Endothelial cell of umbilical vein (primary cell): ENCODE measurements at regions not wholly inside any gene's neighbourhood (a gene's known extent, or its start where the extent isn't known, plus 50 kb on each side); places are given as distances from the start of the nearest gene placed in this dataset.

Experiments used
- BruUV-seq: library from RNA; stranded (reverse); fragments of 400-500 nt; replicated peaks from 2 replicates; lab custom pipeline; 2021; lab: Mats Ljungman, UMichigan
- CTCF ChIA-PET: fragments of 300-600, 350-600 bp; sonication (Branson Sonifier 250); formaldehyde crosslinking; loops from one replicate; lab custom pipeline; 2021; ENCODE audit warnings: antibody characterized with exemption, inconsistent platforms; lab: Charles Lee
- POLR2A ChIA-PET: fragments of 300-600, 350-600 bp; sonication (Branson Sonifier 250); formaldehyde crosslinking; loops from one replicate; lab custom pipeline; 2021; ENCODE audit warnings: antibody characterized with exemption, inconsistent platforms; lab: Charles Lee
- DNase-seq: peaks from one replicate; pipeline ENCODE4 v3.0.0-alpha.2; 2011; ENCODE audit warnings: low read depth, low spot score
- FAIRE-seq: peaks from 2 replicates; lab custom pipeline; 2011; peaks lifted over from hg19 to GRCh38; lab: Jason Lieb, UNC
- H2AFZ ChIP-seq: 2 replicates; pipeline ENCODE4 v1.6.0; 2012; ENCODE audit warnings: low read depth, low read length, control low read depth, inconsistent platforms
- H3K27ac ChIP-seq: 2 replicates; pipeline ENCODE4 v1.5.1; 2011; ENCODE audit warnings: low read depth, mild to moderate bottlenecking, control low read depth, low read length, moderate library complexity; ENCODE audit not compliant: insufficient read depth
- H3K27me3 ChIP-seq, 2 experiments: 2 replicates each; pipeline versions ENCODE4 v1.6.0 to v1.6.1; 2011; ENCODE audit warnings: low read length in 2 of 2, mixed read lengths in 1 of 2; ENCODE audit not compliant: control insufficient read depth in 2 of 2, insufficient read depth in 2 of 2
- H3K36me3 ChIP-seq, 2 experiments: 2 replicates in 1 of 2; 3 replicates in 1 of 2; pipeline ENCODE4 v1.5.1; 2011; ENCODE audit warnings: low read length in 2 of 2, mild to moderate bottlenecking in 1 of 2, moderate library complexity in 1 of 2; ENCODE audit not compliant: control insufficient read depth in 2 of 2, insufficient read depth in 2 of 2; ENCODE audit errors: extremely low read depth in 1 of 2
- H3K4me1 ChIP-seq: 3 replicates; pipeline ENCODE4 v1.5.1; 2011; ENCODE audit warnings: mild to moderate bottlenecking, low read length; ENCODE audit not compliant: control insufficient read depth, insufficient read depth; ENCODE audit errors: extremely low read depth
- H3K4me2 ChIP-seq: 2 replicates; pipeline ENCODE4 v1.6.1; 2011; ENCODE audit warnings: low read length, control low read depth, mixed read lengths; ENCODE audit not compliant: insufficient read depth
- H3K4me3 ChIP-seq, 3 experiments: fragments of 200-600 bp in 1 of 3; sonication (generic), shearing (Covaris generic) in 1 of 3; replicated peaks in 1 of 3; 2 replicates each; pipeline ENCODE4 v1.5.1; 2011 to 2016; ENCODE audit warnings: control low read depth in 3 of 3, low read length in 3 of 3, mild to moderate bottlenecking in 2 of 3, inconsistent platforms in 1 of 3, low read depth in 1 of 3, moderate library complexity in 1 of 3; ENCODE audit not compliant: insufficient read depth in 1 of 3
- H3K79me2 ChIP-seq: 2 replicates; pipeline ENCODE4 v1.6.0; 2012; ENCODE audit warnings: low read length, inconsistent platforms; ENCODE audit not compliant: control insufficient read depth, insufficient read depth
- H3K9ac ChIP-seq: replicated peaks from 2 replicates; pipeline ENCODE3; 2011; ENCODE audit warnings: low read length, control low read depth; ENCODE audit not compliant: insufficient read depth; ENCODE audit errors: extremely low read depth
- H3K9me1 ChIP-seq: replicated peaks from 3 replicates; pipeline ENCODE4 v1.6.0; 2011; ENCODE audit warnings: mild to moderate bottlenecking, low read length; ENCODE audit not compliant: control insufficient read depth, insufficient read depth; ENCODE audit errors: extremely low read depth
- H3K9me3 ChIP-seq: replicated peaks from 2 replicates; pipeline ENCODE4 v1.5.1; 2012; ENCODE audit warnings: low read length, inconsistent platforms; ENCODE audit not compliant: control insufficient read depth, insufficient read depth
- H4K20me1 ChIP-seq: replicated peaks from 2 replicates; pipeline ENCODE3; 2011; ENCODE audit warnings: mild to moderate bottlenecking, low read length; ENCODE audit not compliant: control insufficient read depth, insufficient read depth; ENCODE audit errors: extremely low read depth
- CTCF ChIP-seq, 2 donors: IDR thresholded peaks; 1 replicate in 1 of 2; 2 replicates in 1 of 2; pipeline ENCODE4 v1.5.1; 2011; ENCODE audit warnings: low read length in 2 of 2, mild to moderate bottlenecking in 2 of 2, moderate library complexity in 2 of 2, control low read depth in 1 of 2, inconsistent platforms in 1 of 2, low read depth in 1 of 2; ENCODE audit not compliant: insufficient read depth in 1 of 2; ENCODE audit errors: extremely low read depth in 1 of 2
- EZH2 ChIP-seq: IDR thresholded peaks from 2 replicates; pipeline ENCODE4 v1.6.1; 2012; ENCODE audit warnings: borderline replicate concordance, low read depth, mild to moderate bottlenecking, moderate library complexity, low read length, inconsistent platforms; ENCODE audit not compliant: severe bottlenecking
- FOS ChIP-seq: IDR thresholded peaks from 2 replicates; pipeline ENCODE4 v1.6.1; 2011; ENCODE audit warnings: mild to moderate bottlenecking, low read length, moderate library complexity, borderline replicate concordance; ENCODE audit not compliant: insufficient read depth
- GATA2 ChIP-seq: IDR thresholded peaks from 2 replicates; pipeline ENCODE4 v1.7.0; 2011; ENCODE audit warnings: low read depth, mild to moderate bottlenecking, moderate library complexity, mixed read lengths, low read length; ENCODE audit not compliant: insufficient read length, insufficient read depth
- JUN ChIP-seq: IDR thresholded peaks from 2 replicates; pipeline ENCODE4 v1.6.1; 2011; ENCODE audit warnings: borderline replicate concordance, low read depth; ENCODE audit not compliant: insufficient read length, insufficient read depth
- MYC ChIP-seq: IDR thresholded peaks from one replicate; pipeline ENCODE4 v1.6.1; 2011; ENCODE audit warnings: mild to moderate bottlenecking, low read depth, low read length
- POLR2A ChIP-seq: IDR thresholded peaks from 2 replicates; pipeline ENCODE4 v1.6.1; 2012; ENCODE audit warnings: low read depth, mild to moderate bottlenecking, control low read depth, low read length
- POLR2AphosphoS5 ChIP-seq: IDR thresholded peaks from 2 replicates; pipeline ENCODE4 v1.6.1; 2012; ENCODE audit warnings: low read depth, mild to moderate bottlenecking, control low read depth, low read length, moderate library complexity; ENCODE audit not compliant: insufficient read depth
- dilution Hi-C: fragments of 300-500 bp; cut with MboI; formaldehyde crosslinking; loops from one replicate; pipeline ENCODE4 v1.15.0; 2019; ENCODE audit warnings: low sequenced_read_pairs; ENCODE audit not compliant: extremely low pct_ligation_motif_present
- intact Hi-C: fragments of 100-400 bp; cut with micrococcal nuclease; formaldehyde crosslinking; loops from one replicate; pipeline ENCODE4 v1.10.0; 2022
- TF ChIP-seq, protein P1 (sequence below): IDR thresholded peaks from 2 replicates; pipeline ENCODE4 v1.6.1; 2011; ENCODE audit not compliant: insufficient read depth, insufficient read length

DNA sequence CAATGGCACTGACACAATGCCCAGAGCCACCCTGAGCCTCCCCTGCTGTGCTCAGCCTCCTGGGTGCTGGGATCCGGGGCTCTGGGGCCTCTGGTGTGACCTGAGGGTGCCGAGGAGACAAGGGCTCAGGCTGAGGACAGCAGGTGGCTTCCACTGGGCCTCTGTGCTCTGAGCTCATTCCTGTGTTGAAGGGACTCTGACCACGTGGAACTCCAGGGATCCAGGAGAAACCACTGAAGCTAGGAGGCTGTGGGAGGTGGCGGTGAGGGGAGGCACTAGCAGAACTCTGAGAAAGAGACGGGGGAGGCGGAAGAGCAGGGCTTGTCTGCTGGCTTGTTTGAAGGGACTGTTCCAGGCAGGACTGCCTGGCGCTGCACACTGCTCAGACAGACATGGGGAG lies 318.7 kb upstream of the IRX1 start:
- Histone ChIP-seq H3K9ac (no peak overlapping the region), H3K27ac (no peak overlapping the region), H3K4me1 (no peaks in the 10 kb centered on the region), H3K79me2 (no peaks in the 10 kb centered on the region), H3K9me3 (peaks cover 9% of the 10 kb centered on the region), H3K4me2 (no peak overlapping the region), H3K27me3 (no peaks in the 10 kb centered on the region), H3K9me1 (no peaks in the 10 kb centered on the region), H2AFZ (no peak overlapping the region), H3K36me3 (no peaks in the 10 kb centered on the region), H4K20me1 (no peaks in the 10 kb centered on the region), H3K4me3 (no peak overlapping the region)
- intact Hi-C loops = no loop called here
- DNase-seq = no peak
- TF ChIP-seq FOS = no peak
- BruUV-seq = no TSS peak
- FAIRE-seq = no peak
- dilution Hi-C loops = no loop called here
- ChIA-PET POLR2A (no interaction called here), CTCF (no interaction called here)

GRCh38 chr5:3269395-3270169 lies 326.1 kb upstream of the IRX1 start:
- no peak for FAIRE-seq
- Histone ChIP-seq H3K36me3 (no peaks in the 10 kb centered on the region), H4K20me1 (no peaks in the 10 kb centered on the region), H3K27ac (no peak overlapping the region), H3K79me2 (no peaks in the 10 kb centered on the region), H3K9me3 (peaks cover 6% of the 10 kb centered on the region), H3K27me3 (no peaks in the 10 kb centered on the region), H3K4me2 (no peak overlapping the region), H2AFZ (no peak overlapping the region), H3K4me1 (no peaks in the 10 kb centered on the region), H3K9me1 (no peaks in the 10 kb centered on the region), H3K9ac (no peak overlapping the region), H3K4me3 (no peak overlapping the region)
- intact Hi-C loops = no loop called here
- POLR2A ChIA-PET = no interaction called here
- no peak for DNase-seq
- CTCF ChIA-PET = no interaction called here
- BruUV-seq = no TSS peak
- TF ChIP-seq CTCF (IDR thresholded peaks at IDR 0.05; ENCODE audit: extremely low read depth in 1 of 2, insufficient read depth in 1 of 2, low read depth in 1 of 2, low read length in 2 of 2) (no peak), POLR2A (no peak), FOS (no peak), GATA2 (no peak), JUN (no peak), MYC (no peak), EZH2 (no peak), POLR2AphosphoS5 (no peak)
- TF ChIP-seq, protein P1, sequence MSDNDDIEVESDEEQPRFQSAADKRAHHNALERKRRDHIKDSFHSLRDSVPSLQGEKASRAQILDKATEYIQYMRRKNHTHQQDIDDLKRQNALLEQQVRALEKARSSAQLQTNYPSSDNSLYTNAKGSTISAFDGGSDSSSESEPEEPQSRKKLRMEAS = no peak
- dilution Hi-C loops = no loop called here
